ENCODE measurements at regions not wholly inside any gene's neighbourhood (a gene's known extent, or its start where the extent isn't known, plus 50 kb on each side); places are given as distances from the start of the nearest gene placed in this dataset.
"Not testable (repeated sequence)": the region's sequence is repeated elsewhere in the genome, so short reads cannot be mapped to it uniquely, and the experiment has no call there.

DNA sequence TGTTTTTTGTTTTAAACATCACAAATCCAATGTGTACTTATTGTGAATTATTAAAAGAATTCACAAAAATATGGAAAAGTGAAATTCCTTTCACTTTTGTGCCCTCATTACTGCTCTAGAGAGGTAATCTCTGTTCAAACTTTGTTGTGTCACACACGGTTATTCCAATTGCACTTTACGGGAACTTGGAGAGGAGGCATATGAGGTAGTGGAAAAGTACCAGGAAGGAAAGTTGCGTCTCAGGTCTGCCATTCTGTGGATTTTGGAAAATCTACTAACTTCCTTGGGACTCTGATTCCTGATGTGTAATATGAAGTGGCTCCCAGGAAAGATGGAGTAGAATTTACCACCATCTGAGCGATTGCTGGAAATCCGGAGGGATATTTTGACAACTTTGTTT is 90.9 kb upstream of the DCN start:
- DNase-seq, result no peak

GRCh38 chr12:91272461-91273063 is 89.9 kb upstream of the DCN start:
- DNase-seq, result peak in 1 of 56 donors; percentile 6

- DNase-seq, result no peak
These were observed 88.6 kb upstream of the DCN start for GRCh38 chr12:91271185-91271584.

- no peak for DNase-seq
These were observed 84.4 kb upstream of the DCN start for GRCh38 chr12:91267039-91267438.

- DNase-seq, result no peak
These were observed 81.6 kb upstream of the DCN start for GRCh38 chr12:91264178-91264577.

- DNase-seq, result no peak
These were observed 79.4 kb upstream of the DCN start for GRCh38 chr12:91261820-91262676.

GRCh38 chr12:91256411-91256810 is 73.8 kb upstream of the DCN start:
- DNase-seq, result no peak

DNA sequence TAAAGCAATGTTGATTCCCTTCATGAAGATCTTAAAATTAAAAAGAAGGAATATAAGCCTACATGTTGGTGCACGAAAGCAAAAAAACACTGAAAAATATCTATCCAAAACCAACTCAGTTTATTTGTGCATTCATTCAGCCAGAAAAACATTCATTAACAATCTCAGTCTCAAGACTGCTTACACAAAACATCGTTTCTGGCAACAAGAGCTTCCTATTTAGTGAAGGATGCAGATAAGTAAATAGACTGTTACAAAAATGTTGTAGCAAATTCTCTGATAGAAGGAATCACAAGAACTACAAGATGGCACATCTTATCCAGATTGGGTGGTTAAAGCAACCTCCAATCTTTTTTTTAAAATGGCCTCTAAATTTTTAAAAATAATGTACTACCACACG is 69.7 kb upstream of the DCN start:
- no peak for DNase-seq

DNA sequence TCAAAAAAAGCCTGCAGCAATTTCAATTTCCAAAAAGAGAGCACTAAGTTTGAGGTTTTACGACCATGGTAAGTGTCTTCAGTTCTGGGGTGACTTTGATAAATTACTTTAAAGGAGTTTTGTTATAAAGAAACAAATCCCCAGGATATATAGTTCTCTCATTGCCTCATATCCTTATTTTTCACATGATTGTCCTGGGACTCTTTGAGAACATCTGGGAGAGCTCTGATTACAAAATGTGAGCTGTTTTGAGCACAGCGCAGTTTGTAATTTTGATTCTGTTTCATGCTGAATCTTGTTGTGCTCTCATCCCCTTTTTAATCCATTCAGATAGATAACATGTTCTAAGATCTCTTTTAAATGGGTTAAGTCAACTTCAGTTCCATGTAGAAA is 67.7 kb upstream of the DCN start:
- DNase-seq, result no peak

DNA sequence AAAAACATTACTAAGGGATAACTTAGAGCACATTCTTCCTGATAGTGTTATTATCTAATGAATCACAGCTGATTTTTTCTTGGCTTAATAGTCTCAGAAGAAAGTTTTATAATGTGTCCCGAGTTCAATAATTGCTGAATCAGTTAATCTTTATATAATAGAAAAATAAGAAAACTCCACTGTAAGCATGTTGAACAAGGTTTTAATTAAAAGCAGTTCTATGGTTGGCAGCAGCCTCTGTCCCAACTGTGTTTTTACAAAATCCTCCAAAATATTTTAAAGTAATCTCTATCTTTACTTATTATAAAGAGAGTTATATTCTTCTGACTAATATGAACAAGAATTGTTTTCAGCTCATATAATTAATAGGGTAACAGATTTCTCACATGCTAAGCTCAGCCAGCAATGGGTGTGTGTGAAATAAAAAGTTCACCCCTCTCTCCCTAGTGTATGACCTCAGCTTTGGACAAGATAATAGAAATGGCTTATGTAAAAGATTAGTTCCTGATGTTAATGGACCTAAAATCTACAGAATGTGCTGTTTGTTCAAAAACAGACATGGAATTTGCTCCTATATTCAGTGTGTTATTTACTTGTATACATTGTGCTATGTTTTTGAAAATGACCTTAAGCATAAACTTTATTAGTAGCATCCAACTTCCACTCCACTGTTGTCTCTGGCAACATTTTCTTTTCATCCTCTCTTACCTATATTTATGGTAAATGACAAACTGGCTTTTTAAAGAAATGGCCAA is 67.1 kb upstream of the DCN start:
- no peak for DNase-seq

GRCh38 chr12:91249054-91249453 is 66.4 kb upstream of the DCN start:
- DNase-seq, result no peak

DNA sequence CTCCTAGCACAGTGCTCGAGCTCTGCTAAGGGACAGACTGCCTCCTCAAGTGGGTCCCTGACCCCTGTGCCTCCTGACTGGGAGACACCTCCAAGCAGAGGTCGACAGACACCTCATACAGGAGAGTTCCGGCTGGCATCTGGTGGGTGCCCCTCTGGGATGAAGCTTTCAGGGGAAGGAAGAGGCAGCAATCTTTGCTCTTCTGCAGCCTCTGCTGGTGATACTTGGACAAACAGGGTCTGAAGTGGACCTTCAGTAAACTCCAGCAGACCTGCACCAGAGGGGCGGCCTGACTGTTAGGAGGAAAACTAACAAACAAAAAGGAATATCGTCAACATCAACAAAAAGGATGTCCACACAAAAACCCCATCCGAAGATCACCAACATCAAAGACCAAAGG is 60.6 kb upstream of the DCN start:
- not testable (repeated sequence) for DNase-seq

GRCh38 chr12:91241756-91242155 is 59.1 kb upstream of the DCN start:
- no peak for DNase-seq

GRCh38 chr12:91240386-91241095 is 57.9 kb upstream of the DCN start:
- DNase-seq, result no peak

GRCh38 chr12:91239481-91239880 is 56.9 kb upstream of the DCN start:
- DNase-seq, result no peak

Measured in nucleus accumbens (tissue), 56 donors.